ENCODE measurements at regions not wholly inside any gene's neighbourhood (a gene's known extent, or its start where the extent isn't known, plus 50 kb on each side); places are given as distances from the start of the nearest gene placed in this dataset.

GRCh38 chr20:11094711-11095110 lies 420.9 kb upstream of the JAG1 start:
- no peak overlapping the region for H3K4me3 Mint-ChIP-seq
- H3K9me3 Mint-ChIP-seq = peaks cover 5% of the 10 kb centered on the region
- no peaks in the 10 kb centered on the region for H3K4me1 Mint-ChIP-seq (ENCODE audit: low read depth)
- DNase-seq = no peak
- CTCF ChIA-PET = no interaction called here
- no peak overlapping the region for H3K27ac Mint-ChIP-seq
- H3K36me3 Mint-ChIP-seq (ENCODE audit: low read depth) = no peaks in the 10 kb centered on the region
- no peaks in the 10 kb centered on the region for H3K27me3 Mint-ChIP-seq (ENCODE audit: low read depth)
- intact Hi-C loops (cut with micrococcal nuclease) = no loop called here

- intact Hi-C loops (cut with micrococcal nuclease) = no loop called here
- H3K4me3 Mint-ChIP-seq = no peak overlapping the region
- no peaks in the 10 kb centered on the region for H3K36me3 Mint-ChIP-seq (ENCODE audit: low read depth)
- H3K27me3 Mint-ChIP-seq (ENCODE audit: low read depth) = no peaks in the 10 kb centered on the region
- H3K4me1 Mint-ChIP-seq (ENCODE audit: low read depth) = no peaks in the 10 kb centered on the region
- CTCF ChIA-PET = no interaction called here
- no peak overlapping the region for H3K27ac Mint-ChIP-seq
- peaks cover 7% of the 10 kb centered on the region for H3K9me3 Mint-ChIP-seq
- DNase-seq = no peak
Observed at GRCh38 chr20:11098888-11099287, 425.1 kb upstream of the JAG1 start.

DNA sequence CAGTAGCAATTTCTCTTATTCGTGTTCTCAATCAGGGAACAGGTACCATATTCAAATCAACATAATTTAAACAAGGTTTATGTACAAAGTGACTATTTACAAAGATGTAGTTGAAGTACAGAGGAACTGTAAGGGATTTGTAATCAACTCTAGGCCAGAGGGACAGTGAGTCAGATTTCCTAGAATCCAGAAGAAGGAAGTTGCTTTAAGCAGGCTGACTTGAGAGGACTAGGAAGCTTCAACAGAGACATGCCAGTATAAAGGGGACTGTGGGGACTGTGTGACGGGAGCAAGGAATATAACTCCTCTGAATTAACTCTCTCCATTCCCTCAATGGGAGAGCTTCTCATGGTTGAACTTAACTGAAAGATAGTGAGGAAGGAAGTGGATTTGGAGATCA lies 427.4 kb upstream of the JAG1 start:
- Mint-ChIP-seq H3K4me1 (ENCODE audit: low read depth) (no peaks in the 10 kb centered on the region), H3K27me3 (ENCODE audit: low read depth) (no peaks in the 10 kb centered on the region), H3K27ac (no peak overlapping the region), H3K9me3 (peaks cover 6% of the 10 kb centered on the region), H3K36me3 (ENCODE audit: low read depth) (no peaks in the 10 kb centered on the region), H3K4me3 (no peak overlapping the region)
- intact Hi-C loops (cut with micrococcal nuclease) = no loop called here
- CTCF ChIA-PET = no interaction called here
- DNase-seq = no peak

DNA sequence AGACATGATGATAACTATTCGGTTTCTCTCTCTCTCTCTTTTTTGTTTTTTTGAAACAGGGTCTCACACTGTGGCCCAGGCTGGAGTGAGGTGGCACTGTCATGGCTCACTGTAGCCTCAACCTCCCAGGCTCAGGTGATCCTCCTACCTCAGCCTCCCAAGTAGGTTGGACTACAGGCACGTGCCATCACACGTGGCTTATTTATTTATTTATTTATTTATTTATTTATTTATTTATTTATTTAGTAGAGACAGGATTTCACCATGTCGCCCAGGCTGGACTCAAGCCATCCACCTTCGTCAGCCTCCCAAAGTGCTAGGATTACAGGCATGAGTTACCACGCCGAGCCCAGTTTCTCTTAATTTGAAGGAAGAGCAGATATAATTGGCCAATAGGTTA lies 427.9 kb upstream of the JAG1 start:
- Mint-ChIP-seq H3K4me1 (ENCODE audit: low read depth) (no peaks in the 10 kb centered on the region), H3K27ac (no peak overlapping the region), H3K27me3 (ENCODE audit: low read depth) (no peaks in the 10 kb centered on the region), H3K9me3 (peaks cover 6% of the 10 kb centered on the region), H3K36me3 (ENCODE audit: low read depth) (no peaks in the 10 kb centered on the region), H3K4me3 (no peak overlapping the region)
- CTCF ChIA-PET = interaction anchor here (0.6 kb wide), 1 partner anchor 170 kb away, joined by 3 read pairs; no protein-coding TSS in a partner anchor
- intact Hi-C loops (cut with micrococcal nuclease) = no loop called here
- DNase-seq = no peak

- intact Hi-C loops (cut with micrococcal nuclease) = no loop called here
Observed at GRCh38 chr20:11103866-11104265, 430.1 kb upstream of the JAG1 start.

DNA sequence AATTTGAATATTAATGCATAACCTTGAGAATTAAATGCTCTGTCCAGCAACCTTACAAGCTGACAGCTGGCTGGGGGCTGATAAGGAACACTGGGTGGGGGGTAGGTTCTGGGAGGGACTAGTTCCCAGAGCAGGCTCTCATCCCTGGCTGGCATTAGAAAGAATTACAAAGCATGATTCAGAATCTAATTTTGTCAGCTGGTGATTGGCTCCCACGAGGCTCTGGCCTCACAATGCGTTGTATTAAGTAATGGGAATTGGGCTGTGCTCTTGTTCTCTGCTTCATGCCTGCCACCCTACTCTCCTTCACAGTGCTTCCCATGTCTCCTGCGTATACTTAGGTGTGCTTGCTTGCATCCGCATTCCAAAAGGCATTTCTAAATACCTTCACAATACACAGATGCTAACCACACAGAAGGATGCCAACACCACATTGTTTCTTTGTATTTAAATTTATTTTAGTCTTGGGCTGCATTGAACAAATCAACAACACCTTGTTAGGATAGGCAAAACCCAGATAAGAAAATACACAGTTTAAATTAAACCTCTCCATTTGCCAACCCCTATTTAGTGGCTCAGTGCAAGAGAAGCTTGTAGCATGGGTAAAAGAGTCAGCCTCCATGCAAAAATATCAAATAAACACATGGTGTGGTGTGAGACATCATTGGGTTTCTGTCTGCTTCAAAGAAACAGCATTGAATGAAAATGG lies 434.5 kb upstream of the JAG1 start:
- no peak for DNase-seq
- CTCF ChIA-PET = no interaction called here

More at GRCh38 chr20:11103866-11104265, 430.1 kb upstream of the JAG1 start:
- Mint-ChIP-seq H3K36me3 (ENCODE audit: low read depth) (no peaks in the 10 kb centered on the region), H3K27ac (no peak overlapping the region), H3K4me3 (no peak overlapping the region), H3K4me1 (ENCODE audit: low read depth) (no peaks in the 10 kb centered on the region), H3K9me3 (peaks cover 6% of the 10 kb centered on the region), H3K27me3 (ENCODE audit: low read depth) (no peaks in the 10 kb centered on the region)
- CTCF ChIA-PET = no interaction called here
- DNase-seq = no peak

DNA sequence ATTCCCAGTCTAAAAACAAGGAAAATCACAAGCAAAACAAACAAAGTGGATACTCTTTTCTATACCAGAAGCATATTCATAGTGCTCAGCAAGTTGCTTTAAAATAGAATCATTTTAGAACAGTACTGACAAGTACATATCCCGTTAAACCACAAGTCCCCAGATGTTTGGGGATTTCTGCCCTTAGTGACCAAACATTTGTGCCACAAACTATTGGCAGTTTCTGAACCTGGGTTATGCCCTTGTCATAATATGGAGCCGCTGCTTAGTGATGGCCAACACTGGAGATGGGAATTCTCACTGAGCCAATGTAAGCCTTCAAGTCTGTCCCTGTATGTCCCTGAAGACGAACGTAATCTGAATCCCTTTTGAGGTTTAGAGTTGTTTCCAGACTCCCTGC lies 436.7 kb upstream of the JAG1 start:
- CTCF ChIA-PET = no interaction called here
- no peak overlapping the region for H3K4me3 Mint-ChIP-seq
- H3K9me3 Mint-ChIP-seq = no peaks in the 10 kb centered on the region
- no peak overlapping the region for H3K27ac Mint-ChIP-seq
- intact Hi-C loops (cut with micrococcal nuclease) = no loop called here
- H3K36me3 Mint-ChIP-seq (ENCODE audit: low read depth) = no peaks in the 10 kb centered on the region
- no peak for DNase-seq
- H3K27me3 Mint-ChIP-seq (ENCODE audit: low read depth) = no peaks in the 10 kb centered on the region
- H3K4me1 Mint-ChIP-seq (ENCODE audit: low read depth) = no peaks in the 10 kb centered on the region

More for the DNA sequence above, 434.5 kb upstream of the JAG1 start:
- no peaks in the 10 kb centered on the region for H3K4me1 Mint-ChIP-seq (ENCODE audit: low read depth)
- H3K4me3 Mint-ChIP-seq = no peak overlapping the region
- no peaks in the 10 kb centered on the region for H3K36me3 Mint-ChIP-seq (ENCODE audit: low read depth)
- no peak overlapping the region for H3K27ac Mint-ChIP-seq
- H3K9me3 Mint-ChIP-seq = peaks cover 5% of the 10 kb centered on the region
- intact Hi-C loops (cut with micrococcal nuclease) = no loop called here
- no peaks in the 10 kb centered on the region for H3K27me3 Mint-ChIP-seq (ENCODE audit: low read depth)

- intact Hi-C loops (cut with micrococcal nuclease) = no loop called here
Observed at GRCh38 chr20:11111191-11111590, 437.4 kb upstream of the JAG1 start.

DNA sequence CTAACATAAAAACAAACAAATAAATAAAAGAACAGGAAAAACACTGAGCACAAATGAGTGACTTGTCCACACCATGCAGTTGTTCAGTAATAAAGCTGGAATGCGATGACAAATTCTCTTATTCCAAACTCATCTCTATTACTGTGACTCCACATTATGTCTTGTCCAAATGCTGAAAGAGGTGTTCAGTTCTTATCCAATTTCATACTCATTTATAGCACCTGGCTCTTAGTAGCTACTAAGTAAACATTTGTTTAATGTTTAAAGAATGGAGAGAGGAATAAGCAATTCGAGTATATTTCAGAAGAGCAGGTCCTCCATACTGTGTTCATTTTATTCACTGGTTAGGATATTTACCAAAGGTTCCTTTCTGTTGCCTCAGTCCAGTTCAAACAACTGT lies 439.0 kb upstream of the JAG1 start:
- DNase-seq = no peak
- CTCF ChIA-PET = no interaction called here
- no peaks in the 10 kb centered on the region for H3K27me3 Mint-ChIP-seq (ENCODE audit: low read depth)
- H3K27ac Mint-ChIP-seq = no peak overlapping the region
- H3K4me3 Mint-ChIP-seq = no peak overlapping the region
- H3K9me3 Mint-ChIP-seq = no peaks in the 10 kb centered on the region
- H3K4me1 Mint-ChIP-seq (ENCODE audit: low read depth) = no peaks in the 10 kb centered on the region
- intact Hi-C loops (cut with micrococcal nuclease) = no loop called here
- H3K36me3 Mint-ChIP-seq (ENCODE audit: low read depth) = no peaks in the 10 kb centered on the region

More at GRCh38 chr20:11111191-11111590, 437.4 kb upstream of the JAG1 start:
- no peaks in the 10 kb centered on the region for H3K4me1 Mint-ChIP-seq (ENCODE audit: low read depth)
- H3K27me3 Mint-ChIP-seq (ENCODE audit: low read depth) = no peaks in the 10 kb centered on the region
- H3K9me3 Mint-ChIP-seq = no peaks in the 10 kb centered on the region
- no peak for DNase-seq
- CTCF ChIA-PET = no interaction called here
- no peak overlapping the region for H3K27ac Mint-ChIP-seq
- no peak overlapping the region for H3K4me3 Mint-ChIP-seq
- H3K36me3 Mint-ChIP-seq (ENCODE audit: low read depth) = no peaks in the 10 kb centered on the region

DNA sequence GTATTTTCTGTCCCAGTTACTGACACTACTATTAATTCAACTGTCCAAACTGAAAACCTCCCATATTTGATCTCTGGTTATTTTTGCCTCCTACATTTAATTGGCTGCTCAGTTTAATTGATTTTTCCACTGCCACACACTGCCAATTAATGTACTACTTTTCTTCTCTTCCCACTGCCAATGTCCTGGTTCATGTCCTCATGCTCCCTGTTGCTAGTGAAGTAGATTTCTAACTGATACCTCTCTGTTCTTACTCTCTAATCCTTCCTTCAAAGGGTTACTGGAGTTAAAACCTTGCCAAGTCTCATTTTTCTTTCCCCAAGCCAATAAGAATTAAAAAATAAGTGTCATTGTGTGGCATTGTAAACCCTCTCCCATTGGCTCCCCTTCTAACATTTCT lies 440.6 kb upstream of the JAG1 start:
- no peaks in the 10 kb centered on the region for H3K4me1 Mint-ChIP-seq (ENCODE audit: low read depth)
- no peaks in the 10 kb centered on the region for H3K36me3 Mint-ChIP-seq (ENCODE audit: low read depth)
- DNase-seq = no peak
- H3K27ac Mint-ChIP-seq = no peak overlapping the region
- no peaks in the 10 kb centered on the region for H3K27me3 Mint-ChIP-seq (ENCODE audit: low read depth)
- no peaks in the 10 kb centered on the region for H3K9me3 Mint-ChIP-seq
- H3K4me3 Mint-ChIP-seq = no peak overlapping the region
- intact Hi-C loops (cut with micrococcal nuclease) = no loop called here
- CTCF ChIA-PET = no interaction called here

DNA sequence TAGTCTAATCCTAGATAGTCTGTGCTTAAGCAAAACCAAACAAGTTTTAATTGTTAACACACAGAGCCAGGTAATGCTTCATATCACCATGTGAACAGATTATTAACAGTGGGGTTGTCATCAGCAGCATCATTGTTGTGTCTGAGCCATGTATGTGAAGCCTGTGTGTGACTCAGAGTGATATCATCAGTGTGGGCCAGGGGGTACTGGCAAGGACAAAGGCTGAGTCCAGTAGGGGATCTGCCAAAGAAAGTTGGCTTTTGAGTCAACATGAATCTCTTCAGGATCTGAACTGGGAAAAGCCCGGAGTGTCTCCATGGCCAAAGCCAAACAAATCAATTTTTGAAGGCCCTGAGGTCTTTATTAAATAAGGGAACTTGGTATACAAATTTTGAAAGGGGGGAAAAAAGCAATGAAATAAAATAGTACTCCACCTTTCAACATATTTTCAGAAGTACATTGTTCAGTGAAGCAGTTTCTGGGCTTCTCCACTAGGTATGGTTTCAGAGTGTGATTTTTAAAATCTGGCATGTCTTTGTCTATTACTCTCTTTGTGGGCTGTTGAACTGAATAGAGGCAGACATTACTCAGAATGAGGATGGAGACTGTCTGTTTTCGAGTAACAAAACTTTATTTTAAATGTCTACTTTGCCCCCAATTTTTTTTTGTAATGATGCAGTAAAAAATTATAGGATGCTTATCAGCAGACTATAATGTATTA lies 444.2 kb upstream of the JAG1 start:
- Mint-ChIP-seq H3K27me3 (ENCODE audit: low read depth) (no peaks in the 10 kb centered on the region), H3K4me3 (no peak overlapping the region), H3K27ac (no peak overlapping the region), H3K4me1 (ENCODE audit: low read depth) (no peaks in the 10 kb centered on the region), H3K9me3 (no peaks in the 10 kb centered on the region), H3K36me3 (ENCODE audit: low read depth) (no peaks in the 10 kb centered on the region)
- no peak for DNase-seq
- intact Hi-C loops (cut with micrococcal nuclease) = no loop called here
- CTCF ChIA-PET = no interaction called here

DNA sequence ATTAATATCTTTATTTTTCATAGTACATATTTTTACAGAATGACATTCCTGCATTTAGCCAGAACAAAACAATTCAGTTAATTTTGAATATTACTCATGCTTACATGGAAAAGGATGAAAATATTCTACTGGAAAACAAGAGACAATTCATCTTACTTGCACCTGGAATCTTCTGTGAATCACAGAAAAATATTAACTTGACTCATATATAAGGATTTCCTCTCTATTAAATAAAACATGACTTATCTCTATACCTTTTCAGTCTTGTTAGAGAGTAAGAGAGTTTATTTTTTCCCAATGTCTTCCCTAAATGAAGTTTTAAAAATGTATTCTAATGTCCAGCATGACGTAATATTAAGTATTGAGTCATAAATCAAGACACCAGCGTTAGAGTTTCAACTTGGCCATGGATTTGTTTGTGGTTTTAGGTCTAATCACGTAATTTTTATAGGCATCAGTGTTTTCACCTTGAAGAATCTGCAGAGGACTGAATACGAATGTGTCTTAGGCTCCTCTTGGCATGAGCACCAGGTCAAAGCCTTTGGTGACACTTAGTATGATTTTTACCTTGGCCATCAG lies 445.1 kb upstream of the JAG1 start:
- Mint-ChIP-seq H3K27me3 (ENCODE audit: low read depth) (no peaks in the 10 kb centered on the region), H3K9me3 (no peaks in the 10 kb centered on the region), H3K27ac (no peak overlapping the region), H3K4me1 (ENCODE audit: low read depth) (no peaks in the 10 kb centered on the region), H3K4me3 (no peak overlapping the region), H3K36me3 (ENCODE audit: low read depth) (no peaks in the 10 kb centered on the region)
- CTCF ChIA-PET = no interaction called here
- intact Hi-C loops (cut with micrococcal nuclease) = no loop called here
- no peak for DNase-seq

DNA sequence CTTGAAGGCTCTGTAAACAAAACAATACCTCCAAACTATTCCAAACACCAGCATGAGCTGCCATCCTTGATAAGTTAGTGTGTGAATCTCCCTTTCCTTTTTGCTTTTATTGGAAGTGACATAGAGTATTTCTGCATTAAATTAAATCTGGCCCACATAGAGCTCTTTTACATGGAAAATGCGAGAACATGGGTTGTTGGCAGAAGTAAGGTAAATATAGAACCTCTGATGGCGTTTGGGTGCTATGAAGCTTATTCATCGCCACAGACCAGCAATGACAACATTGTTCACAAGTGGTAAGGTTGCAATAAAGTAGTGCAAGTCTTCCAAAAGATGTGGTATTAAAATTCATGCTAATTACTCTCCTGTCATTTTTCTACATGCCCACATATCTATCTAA lies 445.8 kb upstream of the JAG1 start:
- DNase-seq = no peak
- CTCF ChIA-PET = no interaction called here
- no peaks in the 10 kb centered on the region for H3K36me3 Mint-ChIP-seq (ENCODE audit: low read depth)
- no peak overlapping the region for H3K27ac Mint-ChIP-seq
- H3K27me3 Mint-ChIP-seq (ENCODE audit: low read depth) = no peaks in the 10 kb centered on the region
- intact Hi-C loops (cut with micrococcal nuclease) = no loop called here
- no peaks in the 10 kb centered on the region for H3K9me3 Mint-ChIP-seq
- no peak overlapping the region for H3K4me3 Mint-ChIP-seq
- H3K4me1 Mint-ChIP-seq (ENCODE audit: low read depth) = no peaks in the 10 kb centered on the region

Data from activated naive CD4-positive, alpha-beta T cell treated with anti-CD3 and anti-CD28 coated beads for 36 hours (primary cell).